GM12878 (cell line): ENCODE measurements at regions not wholly inside any gene's neighbourhood (a gene's known extent, or its start where the extent isn't known, plus 50 kb on each side); places are given as distances from the start of the nearest gene placed in this dataset.

Experiments
- CHD1 ChIP-seq: IDR thresholded peaks from 2 replicates; pipeline ENCODE4 v1.6.1; 2012; ENCODE audit warnings: low read depth, low read length, improper control_type of control experiment
- CREB1 ChIP-seq: IDR thresholded peaks from 2 replicates; pipeline ENCODE4 v1.6.1; 2012; ENCODE audit warnings: low read depth, mild to moderate bottlenecking, inconsistent platforms
- CTCF ChIP-seq, 3 experiments: IDR thresholded peaks in 2 of 3; conservative IDR thresholded peaks in 1 of 3; 2 replicates each; pipeline ENCODE4 v1.5.1; 2011; ENCODE audit warnings: low read depth in 3 of 3, low read length in 3 of 3, mild to moderate bottlenecking in 3 of 3, control low read depth in 2 of 3, moderate library complexity in 2 of 3, inconsistent platforms in 1 of 3, mixed read lengths in 1 of 3; ENCODE audit not compliant: control insufficient read depth in 2 of 3, insufficient read depth in 1 of 3; ENCODE audit errors: extremely low read depth in 1 of 3
- EP300 ChIP-seq, 2 experiments: fragments of 150-350 bp in 1 of 2; IDR thresholded peaks; 2 replicates each; pipeline ENCODE4 v1.6.1; 2011 to 2012; ENCODE audit warnings: low read depth in 2 of 2, low read length in 2 of 2, borderline replicate concordance in 1 of 2, improper control_type of control experiment in 1 of 2, inconsistent platforms in 1 of 2; ENCODE audit not compliant: control insufficient read depth in 1 of 2
- ETV6 ChIP-seq, 2 experiments: fragments of 450-650 bp in 1 of 2; IDR thresholded peaks in 1 of 2; conservative IDR thresholded peaks in 1 of 2; 2 replicates each; pipeline ENCODE4 v1.6.1; 2014; ENCODE audit warnings: antibody characterized with exemption in 1 of 2, borderline replicate concordance in 1 of 2, low read depth in 1 of 2, mild to moderate bottlenecking in 1 of 2, moderate library complexity in 1 of 2
- EZH2 ChIP-seq: IDR thresholded peaks from 2 replicates; pipeline ENCODE4 v1.6.1; 2012; ENCODE audit warnings: low read depth, mild to moderate bottlenecking, control low read depth, inconsistent platforms, low read length, borderline replicate concordance; ENCODE audit not compliant: control insufficient read depth
- HDAC6 ChIP-seq: fragments of 200-600 bp; sonication (generic); IDR thresholded peaks from one replicate; pipeline ENCODE4 v1.8.0; 2017; ENCODE audit warnings: antibody characterized with exemption; ENCODE audit not compliant: unreplicated experiment
- MAX ChIP-seq: IDR thresholded peaks from 2 replicates; pipeline ENCODE4 v1.6.1; 2012; ENCODE audit warnings: low read depth, low read length, improper control_type of control experiment
- POLR2AphosphoS5 ChIP-seq: IDR thresholded peaks from 2 replicates; pipeline ENCODE4 v1.6.1; 2011; ENCODE audit warnings: mild to moderate bottlenecking, low read length, inconsistent platforms
- RUNX3 ChIP-seq: IDR thresholded peaks from 2 replicates; pipeline ENCODE4 v1.6.1; 2012; ENCODE audit warnings: low read length, inconsistent platforms

DNA sequence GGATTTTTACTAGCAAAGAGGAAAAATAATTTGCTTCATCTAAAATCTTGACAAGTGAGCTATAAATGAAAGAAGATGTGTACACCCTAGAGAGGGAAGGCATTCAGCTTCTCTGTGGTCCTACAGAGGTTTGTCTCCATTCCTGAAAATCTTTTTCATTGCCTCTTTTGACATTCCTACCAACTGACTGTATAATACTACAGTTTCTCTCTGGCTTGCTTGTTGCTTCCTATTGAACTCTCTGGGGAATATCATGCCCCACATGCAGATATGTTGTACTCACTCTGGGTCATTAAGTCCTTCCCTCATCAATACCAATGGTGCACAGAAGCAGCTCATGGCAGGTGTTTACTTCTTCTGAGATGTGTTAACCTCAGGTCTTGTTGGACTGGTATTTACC, 371.2 kb upstream of the PLXNA2 start:
- TF ChIP-seq EP300 (IDR thresholded peaks at IDR 0.05; ENCODE audit: borderline replicate concordance in 1 of 2, control insufficient read depth in 1 of 2, low read depth in 2 of 2, low read length in 2 of 2) (no peak), CHD1 (no peak), POLR2AphosphoS5 (no peak), CTCF (IDR thresholded peaks at IDR 0.05 in 2 of 3, conservative IDR thresholded peaks at IDR 0.05 in 1 of 3; ENCODE audit: control insufficient read depth in 2 of 3, extremely low read depth in 1 of 3, insufficient read depth in 1 of 3, low read depth in 3 of 3, low read length in 3 of 3) (no peak), CREB1 (no peak), MAX (no peak), ETV6 (conservative IDR thresholded peaks at IDR 0.05 in 1 of 2, IDR thresholded peaks at IDR 0.05 in 1 of 2; ENCODE audit: borderline replicate concordance in 1 of 2, low read depth in 1 of 2) (no peak), HDAC6 (no peak), EZH2 (no peak), RUNX3 (no peak)
